Smooth muscle cell (in vitro differentiated cells): ENCODE measurements at regions not wholly inside any gene's neighbourhood (a gene's known extent, or its start where the extent isn't known, plus 50 kb on each side); places are given as distances from the start of the nearest gene placed in this dataset.

ENCODE experiments used
- DNase-seq: peaks from one replicate; lab custom pipeline; 2025; ENCODE audit not compliant: unreplicated experiment; lab: John Stamatoyannopoulos, UW
- H2AFZ ChIP-seq: fragments of 200-600 bp; sonication (generic); 2 replicates; pipeline ENCODE4 v1.6.0; 2016; ENCODE audit warnings: antibody characterized with exemption, low read depth, mild to moderate bottlenecking
- H3F3A ChIP-seq: fragments of 200-600 bp; sonication (generic); 2 replicates; pipeline ENCODE4 v1.6.0; 2017; ENCODE audit warnings: antibody characterized with exemption, low read depth
- H3K27ac ChIP-seq: fragments of 200-600 bp; sonication (generic); 2 replicates; pipeline ENCODE4 v1.5.1; 2016; ENCODE audit warnings: low read depth, mild to moderate bottlenecking
- H3K27me3 ChIP-seq: fragments of 200-600 bp; sonication (generic); 2 replicates; pipeline ENCODE4 v1.6.1; 2016; ENCODE audit warnings: low read depth, mild to moderate bottlenecking
- H3K36me3 ChIP-seq: fragments of 200-600 bp; sonication (generic); 2 replicates; pipeline ENCODE4 v1.5.1; 2016; ENCODE audit warnings: low read depth
- H3K4me1 ChIP-seq: fragments of 200-600 bp; sonication (generic); 2 replicates; pipeline ENCODE4 v1.5.1; 2016; ENCODE audit warnings: low read depth
- H3K4me2 ChIP-seq: fragments of 200-600 bp; sonication (generic); 2 replicates; pipeline ENCODE4 v1.6.0; 2016; ENCODE audit warnings: mild to moderate bottlenecking
- H3K4me3 ChIP-seq: fragments of 200-600 bp; sonication (generic); 2 replicates; pipeline ENCODE4 v1.5.1; 2016; ENCODE audit warnings: mild to moderate bottlenecking
- H3K79me2 ChIP-seq: fragments of 200-600 bp; sonication (generic); 2 replicates; pipeline ENCODE4 v1.6.0; 2016; ENCODE audit warnings: low read depth, mild to moderate bottlenecking
- H3K9ac ChIP-seq: fragments of 200-600 bp; sonication (generic); 2 replicates; pipeline ENCODE4 v1.6.0; 2016; ENCODE audit warnings: low read depth
- H3K9me3 ChIP-seq: fragments of 200-600 bp; sonication (generic); replicated peaks from 2 replicates; pipeline ENCODE4 v1.5.1; 2016; ENCODE audit warnings: low read depth
- H4K20me1 ChIP-seq: fragments of 200-600 bp; sonication (generic); 2 replicates; pipeline ENCODE4 v1.6.0; 2016; ENCODE audit warnings: low read depth
- CTCF ChIP-seq: fragments of 200-600 bp; sonication (generic); IDR thresholded peaks from 2 replicates; pipeline ENCODE4 v1.5.1; 2017; ENCODE audit warnings: borderline replicate concordance, mild to moderate bottlenecking, antibody characterized with exemption; ENCODE audit not compliant: insufficient read depth, poor library complexity, severe bottlenecking
- whole genome bisulfite sequencing: methylation state at CpG from one replicate; pipeline ENCODE4 v1.1.7; 2016; ENCODE audit warnings: low lambda C conversion rate; 5-methylcytosine and 5-hydroxymethylcytosine counted together

- H3K9ac ChIP-seq: no peak overlapping the region
- H3K27me3 ChIP-seq: no peaks in the 10 kb centered on the region
- no peak overlapping the region for H2AFZ ChIP-seq
- H4K20me1 ChIP-seq: no peaks in the 10 kb centered on the region
- no peaks in the 10 kb centered on the region for H3K79me2 ChIP-seq
- TF ChIP-seq CTCF: no peak
- no peak for DNase-seq
- no peaks in the 10 kb centered on the region for H3F3A ChIP-seq
- no peaks in the 10 kb centered on the region for H3K36me3 ChIP-seq
- no peak overlapping the region for H3K4me3 ChIP-seq
- no peaks in the 10 kb centered on the region for H3K9me3 ChIP-seq
- H3K27ac ChIP-seq: no peak overlapping the region
- H3K4me2 ChIP-seq: no peak overlapping the region
- no peaks in the 10 kb centered on the region for H3K4me1 ChIP-seq
Measured at GRCh38 chr2:103734911-103735310, 973.1 kb downstream of the TMEM182 start.

GRCh38 chr2:103738108-103738507 lies 976.3 kb downstream of the TMEM182 start:
- WGBS: 92% methylated on average over 3 of the region's 3 CpGs
- no peak for DNase-seq
- Histone ChIP-seq H3K4me1 (no peaks in the 10 kb centered on the region), H4K20me1 (no peaks in the 10 kb centered on the region), H3K36me3 (no peaks in the 10 kb centered on the region), H3K9me3 (no peaks in the 10 kb centered on the region), H3K27ac (no peak overlapping the region), H3K79me2 (no peaks in the 10 kb centered on the region), H3F3A (no peaks in the 10 kb centered on the region), H3K4me3 (no peak overlapping the region), H3K4me2 (no peak overlapping the region), H2AFZ (no peak overlapping the region), H3K9ac (no peak overlapping the region), H3K27me3 (no peaks in the 10 kb centered on the region)
- no peak for TF ChIP-seq CTCF

GRCh38 chr2:103738606-103739005 lies 976.8 kb downstream of the TMEM182 start:
- H3K9ac ChIP-seq: no peak overlapping the region
- H2AFZ ChIP-seq: no peak overlapping the region
- H3K36me3 ChIP-seq: no peaks in the 10 kb centered on the region
- no peaks in the 10 kb centered on the region for H4K20me1 ChIP-seq
- H3K4me2 ChIP-seq: no peak overlapping the region
- TF ChIP-seq CTCF: no peak
- H3F3A ChIP-seq: no peaks in the 10 kb centered on the region
- no peak for DNase-seq
- no peaks in the 10 kb centered on the region for H3K4me1 ChIP-seq
- 75% methylated on average over 1 of the region's 1 CpG for WGBS
- no peaks in the 10 kb centered on the region for H3K79me2 ChIP-seq
- H3K27ac ChIP-seq: no peak overlapping the region
- H3K27me3 ChIP-seq: no peaks in the 10 kb centered on the region
- no peak overlapping the region for H3K4me3 ChIP-seq
- no peaks in the 10 kb centered on the region for H3K9me3 ChIP-seq

- H3K27ac ChIP-seq: no peak overlapping the region
- TF ChIP-seq CTCF: no peak
- no peaks in the 10 kb centered on the region for H3K9me3 ChIP-seq
- H3K4me3 ChIP-seq: no peak overlapping the region
- no peak overlapping the region for H3K9ac ChIP-seq
- H3K4me2 ChIP-seq: no peak overlapping the region
- no peak overlapping the region for H2AFZ ChIP-seq
- H4K20me1 ChIP-seq: no peaks in the 10 kb centered on the region
- H3K36me3 ChIP-seq: no peaks in the 10 kb centered on the region
- 69% methylated on average over 3 of the region's 3 CpGs for WGBS
- no peaks in the 10 kb centered on the region for H3K79me2 ChIP-seq
- no peaks in the 10 kb centered on the region for H3K27me3 ChIP-seq
- no peaks in the 10 kb centered on the region for H3K4me1 ChIP-seq
- no peak for DNase-seq
- H3F3A ChIP-seq: no peaks in the 10 kb centered on the region
Measured at GRCh38 chr2:103739186-103739585, 977.4 kb downstream of the TMEM182 start.
